ENCODE measurements at regions not wholly inside any gene's neighbourhood (a gene's known extent, or its start where the extent isn't known, plus 50 kb on each side); places are given as distances from the start of the nearest gene placed in this dataset.
A peak's percentile ranks its signal among the peaks of the same experiment; 100 is the strongest.
"Not testable (repeated sequence)": the region's sequence is repeated elsewhere in the genome, so short reads cannot be mapped to it uniquely, and the experiment has no call there.

GRCh38 chr10:29377333-29377961 lies 88.6 kb downstream of the LYZL1 start:
- no peak for DNase-seq (ENCODE audit: low read depth)
- TF ChIP-seq, protein P1, sequence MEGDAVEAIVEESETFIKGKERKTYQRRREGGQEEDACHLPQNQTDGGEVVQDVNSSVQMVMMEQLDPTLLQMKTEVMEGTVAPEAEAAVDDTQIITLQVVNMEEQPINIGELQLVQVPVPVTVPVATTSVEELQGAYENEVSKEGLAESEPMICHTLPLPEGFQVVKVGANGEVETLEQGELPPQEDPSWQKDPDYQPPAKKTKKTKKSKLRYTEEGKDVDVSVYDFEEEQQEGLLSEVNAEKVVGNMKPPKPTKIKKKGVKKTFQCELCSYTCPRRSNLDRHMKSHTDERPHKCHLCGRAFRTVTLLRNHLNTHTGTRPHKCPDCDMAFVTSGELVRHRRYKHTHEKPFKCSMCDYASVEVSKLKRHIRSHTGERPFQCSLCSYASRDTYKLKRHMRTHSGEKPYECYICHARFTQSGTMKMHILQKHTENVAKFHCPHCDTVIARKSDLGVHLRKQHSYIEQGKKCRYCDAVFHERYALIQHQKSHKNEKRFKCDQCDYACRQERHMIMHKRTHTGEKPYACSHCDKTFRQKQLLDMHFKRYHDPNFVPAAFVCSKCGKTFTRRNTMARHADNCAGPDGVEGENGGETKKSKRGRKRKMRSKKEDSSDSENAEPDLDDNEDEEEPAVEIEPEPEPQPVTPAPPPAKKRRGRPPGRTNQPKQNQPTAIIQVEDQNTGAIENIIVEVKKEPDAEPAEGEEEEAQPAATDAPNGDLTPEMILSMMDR (IDR thresholded peaks at IDR 0.05; ENCODE audit: low read depth, low read length, missing control alignments) = peak; percentile 62
- no peak overlapping the region for H3K4me3 ChIP-seq (ENCODE audit: low read depth, low read length)

DNA sequence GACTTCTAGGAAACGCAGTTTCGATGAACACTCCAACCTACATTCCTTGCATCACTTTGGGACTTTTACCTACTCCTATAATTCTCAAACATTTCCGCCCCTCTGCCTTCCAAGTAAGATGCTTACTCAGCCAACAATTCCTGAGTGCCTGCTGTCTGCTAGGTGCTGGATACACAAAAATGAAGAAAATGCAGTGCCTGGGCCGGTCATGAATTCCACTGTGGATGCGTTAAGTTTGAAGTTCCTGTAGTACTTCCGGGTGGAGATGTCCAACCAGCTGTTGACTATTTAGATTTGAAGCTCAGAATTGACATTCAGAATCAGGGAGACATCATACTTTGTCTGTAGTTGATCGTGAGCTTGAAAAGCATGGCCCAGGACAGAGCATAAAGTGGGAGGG lies 89.2 kb downstream of the LYZL1 start:
- DNase-seq (ENCODE audit: low read depth) = no peak
- TF ChIP-seq, protein P1 (IDR thresholded peaks at IDR 0.05; ENCODE audit: low read depth, low read length, missing control alignments) = no peak
- H3K4me3 ChIP-seq (ENCODE audit: low read depth, low read length) = no peak overlapping the region

- no peak overlapping the region for H3K4me3 ChIP-seq (ENCODE audit: low read depth, low read length)
- DNase-seq (ENCODE audit: low read depth) = no peak
- TF ChIP-seq, protein P1 (IDR thresholded peaks at IDR 0.05; ENCODE audit: low read depth, low read length, missing control alignments) = no peak
Observed at GRCh38 chr10:29379208-29379607, 90.3 kb downstream of the LYZL1 start.

- not testable (repeated sequence) for H3K4me3 ChIP-seq (ENCODE audit: low read depth, low read length); DNase-seq (ENCODE audit: low read depth)
Observed at GRCh38 chr10:29379777-29380598, 91.1 kb downstream of the LYZL1 start.

DNA sequence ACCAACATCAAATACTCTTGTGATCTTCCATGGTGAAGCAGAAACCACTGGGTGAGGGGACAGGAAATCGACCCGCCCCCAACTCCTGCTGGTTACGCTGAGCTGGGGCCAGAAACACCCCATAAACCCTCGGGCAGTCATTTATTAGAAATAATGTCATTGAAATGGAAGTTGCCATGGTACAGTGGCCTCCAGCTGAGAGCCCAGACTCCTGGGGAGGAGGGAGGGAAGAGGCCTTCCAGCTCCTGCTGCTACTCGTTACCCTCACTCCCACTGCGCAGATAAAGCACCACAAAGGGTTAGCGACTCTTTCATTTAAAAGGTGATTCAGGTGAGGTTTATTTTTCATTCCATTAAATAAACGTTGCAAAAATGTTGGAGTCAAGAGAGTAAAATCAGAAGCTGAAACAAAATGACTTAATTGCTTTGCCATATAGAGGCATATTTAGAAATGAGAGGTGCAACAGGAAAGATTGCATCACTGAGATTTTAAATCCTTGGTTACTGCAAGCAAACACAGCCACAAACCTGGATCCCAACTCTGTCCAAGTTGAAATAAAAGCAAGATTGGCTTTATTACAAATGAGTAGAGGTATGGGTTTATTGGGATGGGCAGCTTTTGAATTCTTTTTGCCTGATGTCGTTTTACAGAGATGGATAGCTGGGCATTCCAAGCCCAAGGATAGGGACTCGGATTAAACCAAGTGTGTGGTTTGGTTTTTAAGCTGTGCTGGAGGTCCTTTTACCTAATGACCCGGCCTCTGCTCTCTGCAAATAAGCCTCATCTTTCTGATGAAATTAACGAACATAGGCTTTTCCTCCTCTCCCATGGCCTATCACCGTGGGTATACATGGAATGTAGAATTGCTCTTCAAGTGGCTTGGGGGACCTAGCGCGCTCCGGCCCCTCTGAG lies 92.0 kb downstream of the LYZL1 start:
- not testable (repeated sequence) for H3K4me3 ChIP-seq (ENCODE audit: low read depth, low read length); DNase-seq (ENCODE audit: low read depth)

- no peak for DNase-seq (ENCODE audit: low read depth)
- TF ChIP-seq, protein P1 (IDR thresholded peaks at IDR 0.05; ENCODE audit: low read depth, low read length, missing control alignments) = peak; percentile 55
- no peak overlapping the region for H3K4me3 ChIP-seq (ENCODE audit: low read depth, low read length)
Observed at GRCh38 chr10:29386342-29386999, 97.6 kb downstream of the LYZL1 start.

DNA sequence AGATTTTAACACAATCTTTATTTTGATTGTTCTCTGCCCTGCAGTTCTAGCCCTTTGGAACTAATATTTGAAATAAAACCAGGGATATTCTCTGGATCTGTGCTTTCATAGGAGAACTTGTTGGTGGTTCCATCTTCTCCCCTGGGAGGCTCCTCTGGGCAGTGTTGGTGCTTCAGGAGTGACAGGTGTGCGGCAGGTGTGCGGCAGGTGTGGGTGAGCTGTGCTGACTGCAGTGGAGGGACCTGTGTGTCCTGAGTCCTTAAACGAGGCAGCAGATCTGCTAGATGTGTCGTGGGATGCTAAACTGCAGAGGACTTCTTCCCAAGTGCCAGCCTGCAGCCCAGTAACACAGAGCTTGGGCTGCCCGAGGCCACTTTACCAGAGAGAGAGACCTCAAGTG lies 98.4 kb downstream of the LYZL1 start:
- no peak for DNase-seq (ENCODE audit: low read depth)
- H3K4me3 ChIP-seq (ENCODE audit: low read depth, low read length) = no peak overlapping the region
- TF ChIP-seq, protein P1 (IDR thresholded peaks at IDR 0.05; ENCODE audit: low read depth, low read length, missing control alignments) = no peak

GRCh38 chr10:29388112-29388511 lies 99.2 kb downstream of the LYZL1 start:
- not testable (repeated sequence) for DNase-seq (ENCODE audit: low read depth)

More at GRCh38 chr10:29388112-29388511, 99.2 kb downstream of the LYZL1 start:
- not testable (repeated sequence) for H3K4me3 ChIP-seq (ENCODE audit: low read depth, low read length)

Measured in GM12864 (cell line).